PC-9 (cell line): ENCODE measurements at regions not wholly inside any gene's neighbourhood (a gene's known extent, or its start where the extent isn't known, plus 50 kb on each side); places are given as distances from the start of the nearest gene placed in this dataset.

ENCODE experiments used
- EZH2 ChIP-seq: fragments of 200-600 bp; sonication (generic); IDR thresholded peaks from 2 replicates; pipeline ENCODE4 v1.8.0; 2017; ENCODE audit warnings: antibody characterized with exemption, low read depth
- TF ChIP-seq, protein P1 (sequence below): fragments of 200-600 bp; sonication (generic); conservative IDR thresholded peaks from 2 replicates; pipeline ENCODE4 v1.6.1; 2017; ENCODE audit warnings: mixed run types, antibody characterized with exemption, mild to moderate bottlenecking, moderate library complexity

DNA sequence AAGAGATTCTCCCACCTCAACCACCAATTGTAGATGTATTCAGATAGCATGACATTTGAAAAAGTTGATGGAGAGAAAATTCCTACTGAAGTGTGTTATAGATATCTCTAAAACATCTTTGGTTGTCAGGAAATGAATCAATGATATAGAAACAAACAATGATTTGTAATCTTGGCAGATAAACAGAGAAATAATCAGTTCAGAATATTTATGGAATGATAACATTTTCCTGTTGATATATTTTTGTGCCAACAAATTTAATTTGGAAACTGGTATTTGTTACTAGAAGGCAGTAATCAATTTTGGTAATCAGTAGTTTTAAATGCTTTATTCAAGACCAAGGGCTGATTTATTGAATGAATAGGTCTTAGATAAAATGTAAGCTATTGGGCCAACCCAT, 695.6 kb downstream of the USP25 start:
- TF ChIP-seq, protein P1, sequence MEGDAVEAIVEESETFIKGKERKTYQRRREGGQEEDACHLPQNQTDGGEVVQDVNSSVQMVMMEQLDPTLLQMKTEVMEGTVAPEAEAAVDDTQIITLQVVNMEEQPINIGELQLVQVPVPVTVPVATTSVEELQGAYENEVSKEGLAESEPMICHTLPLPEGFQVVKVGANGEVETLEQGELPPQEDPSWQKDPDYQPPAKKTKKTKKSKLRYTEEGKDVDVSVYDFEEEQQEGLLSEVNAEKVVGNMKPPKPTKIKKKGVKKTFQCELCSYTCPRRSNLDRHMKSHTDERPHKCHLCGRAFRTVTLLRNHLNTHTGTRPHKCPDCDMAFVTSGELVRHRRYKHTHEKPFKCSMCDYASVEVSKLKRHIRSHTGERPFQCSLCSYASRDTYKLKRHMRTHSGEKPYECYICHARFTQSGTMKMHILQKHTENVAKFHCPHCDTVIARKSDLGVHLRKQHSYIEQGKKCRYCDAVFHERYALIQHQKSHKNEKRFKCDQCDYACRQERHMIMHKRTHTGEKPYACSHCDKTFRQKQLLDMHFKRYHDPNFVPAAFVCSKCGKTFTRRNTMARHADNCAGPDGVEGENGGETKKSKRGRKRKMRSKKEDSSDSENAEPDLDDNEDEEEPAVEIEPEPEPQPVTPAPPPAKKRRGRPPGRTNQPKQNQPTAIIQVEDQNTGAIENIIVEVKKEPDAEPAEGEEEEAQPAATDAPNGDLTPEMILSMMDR: no peak
- TF ChIP-seq EZH2: no peak
